Suprapubic skin (tissue), 3 donors: ENCODE measurements at regions not wholly inside any gene's neighbourhood (a gene's known extent, or its start where the extent isn't known, plus 50 kb on each side); places are given as distances from the start of the nearest gene placed in this dataset.

Experiments used
- CTCF ChIP-seq, 2 donors: fragments of 200-600 bp in 1 of 2; fragments of 450-650 bp in 1 of 2; sonication (generic) in 1 of 2; IDR thresholded peaks; one replicate each; pipeline ENCODE4 v1.5.1; 2016 to 2019; ENCODE audit warnings: antibody characterized with exemption in 2 of 2, mild to moderate bottlenecking in 1 of 2, moderate library complexity in 1 of 2
- POLR2A ChIP-seq, 2 donors: fragments of 450-650 bp; IDR thresholded peaks; one replicate each; pipeline ENCODE4 v1.6.1; 2017; ENCODE audit warnings: antibody characterized with exemption in 2 of 2, mild to moderate bottlenecking in 2 of 2, moderate library complexity in 2 of 2

- TF ChIP-seq CTCF (IDR thresholded peaks at IDR 0.05) (no peak), POLR2A (IDR thresholded peaks at IDR 0.05) (no peak)
Observed at GRCh38 chr4:166491635-166492034, 618.6 kb downstream of the TLL1 start.
